GF-D8 (cell line): ENCODE measurements at regions not wholly inside any gene's neighbourhood (a gene's known extent, or its start where the extent isn't known, plus 50 kb on each side); places are given as distances from the start of the nearest gene placed in this dataset.
"Not testable (repeated sequence)": the region's sequence is repeated elsewhere in the genome, so short reads cannot be mapped to it uniquely, and the experiment has no call there.

Experiments used
- DNase-seq: peaks from one replicate; lab custom pipeline; 2025; lab: John Stamatoyannopoulos, UW

DNA sequence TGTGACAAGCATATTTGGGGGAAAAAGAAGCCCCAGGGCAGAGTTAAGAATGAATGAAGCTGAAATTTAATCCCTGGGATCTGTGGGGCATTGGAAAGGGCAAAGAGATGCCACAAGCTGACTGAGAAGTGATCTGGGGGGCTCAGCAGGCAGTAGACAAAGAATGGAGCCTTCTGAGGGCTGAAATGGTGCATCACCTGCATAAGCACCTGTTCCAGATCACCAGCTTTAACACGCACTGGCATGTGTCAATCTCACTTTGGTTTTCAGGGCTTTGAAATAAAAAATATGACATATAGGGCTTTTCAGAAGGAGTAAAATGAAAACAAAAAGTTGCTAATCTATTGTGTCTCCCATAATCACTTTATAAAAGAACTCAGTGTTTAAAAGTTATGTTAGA is 210.8 kb upstream of the ARHGEF26 start:
- no peak for DNase-seq

DNA sequence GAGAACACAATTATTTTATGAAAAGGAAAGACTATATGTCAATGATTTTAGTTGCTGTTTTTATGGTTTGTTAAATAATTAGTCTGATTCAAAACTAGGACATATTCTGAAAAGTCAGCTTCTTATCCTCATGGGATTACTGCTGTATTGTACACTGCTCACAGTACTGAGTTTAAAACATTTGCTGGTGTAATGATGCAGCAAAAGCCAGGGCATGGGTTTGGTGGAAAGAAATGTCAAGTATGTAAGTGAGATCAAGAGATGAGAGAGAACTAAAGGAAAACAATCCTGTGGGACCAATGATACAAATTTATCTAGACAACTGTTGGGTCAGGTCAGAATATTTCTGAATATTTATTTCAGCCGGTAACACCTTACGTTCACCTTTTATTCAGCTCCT is 210.1 kb upstream of the ARHGEF26 start:
- no peak for DNase-seq

DNA sequence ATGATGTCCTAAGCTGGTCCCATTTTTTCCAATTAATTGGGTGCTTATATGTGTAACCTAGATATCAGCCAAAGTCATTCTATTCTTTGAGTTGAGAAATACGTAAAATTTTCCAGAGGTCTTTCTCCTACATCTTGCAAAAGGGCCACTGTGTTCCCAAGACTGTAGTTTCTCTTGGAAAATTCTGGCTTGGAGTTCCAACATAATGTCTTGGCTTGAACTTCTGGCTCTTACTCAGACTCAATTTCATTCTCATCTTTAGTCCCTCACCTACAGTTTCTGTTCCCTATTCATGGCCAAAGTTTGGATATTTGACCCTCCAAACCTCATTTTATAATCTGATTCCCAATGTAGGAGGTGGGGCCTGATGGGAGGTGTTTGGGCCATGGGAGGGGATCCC is 201.4 kb upstream of the ARHGEF26 start:
- DNase-seq = no peak

DNA sequence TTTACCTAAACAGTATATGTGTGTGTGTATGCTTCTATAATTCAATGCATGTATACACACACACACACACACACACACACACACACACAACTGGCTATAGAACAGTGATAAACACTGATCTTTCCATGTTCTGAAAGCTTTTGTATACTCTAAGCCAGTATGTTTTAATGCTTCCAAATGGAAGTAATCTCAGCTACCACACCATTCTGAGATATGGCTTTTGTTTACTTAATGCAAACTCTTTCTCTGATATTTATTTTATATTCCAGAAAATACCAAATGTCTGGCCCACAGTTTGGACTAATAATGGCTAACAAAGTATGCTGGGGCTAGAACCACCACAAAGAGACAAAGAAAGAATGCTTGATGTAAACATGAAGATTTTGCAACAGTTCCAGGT is 199.4 kb upstream of the ARHGEF26 start:
- DNase-seq = no peak

DNA sequence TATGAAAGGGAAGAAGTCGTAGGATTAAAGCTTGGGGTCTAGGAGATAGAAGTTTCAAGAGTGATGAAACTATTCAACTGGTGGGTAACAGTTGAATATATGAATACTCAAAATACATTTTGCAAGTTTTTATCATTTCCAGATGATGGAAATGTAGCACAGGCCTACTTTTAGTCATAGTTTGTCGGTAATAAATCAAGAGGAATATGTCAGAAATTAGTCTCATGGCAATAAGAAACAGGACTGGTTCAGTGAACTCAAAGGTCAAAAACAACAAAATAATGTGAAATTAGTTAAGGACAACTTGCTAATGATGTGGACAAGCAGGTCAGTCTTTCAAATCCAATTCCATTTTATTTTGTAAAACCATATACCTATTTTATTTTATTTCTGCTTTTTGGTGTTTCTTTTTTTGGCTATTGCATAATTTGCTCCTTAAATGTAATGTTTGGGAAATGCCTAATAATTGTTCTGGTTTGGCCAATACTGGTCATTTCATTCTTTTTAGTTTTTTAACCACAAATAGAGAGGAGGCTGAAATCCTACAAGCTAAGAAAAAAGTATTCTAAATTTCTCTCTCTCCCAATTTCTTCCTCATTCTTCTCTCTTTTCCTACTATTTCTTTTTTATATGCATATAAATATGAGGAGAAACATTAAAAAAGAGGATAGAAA is 195.2 kb upstream of the ARHGEF26 start:
- no peak for DNase-seq

DNA sequence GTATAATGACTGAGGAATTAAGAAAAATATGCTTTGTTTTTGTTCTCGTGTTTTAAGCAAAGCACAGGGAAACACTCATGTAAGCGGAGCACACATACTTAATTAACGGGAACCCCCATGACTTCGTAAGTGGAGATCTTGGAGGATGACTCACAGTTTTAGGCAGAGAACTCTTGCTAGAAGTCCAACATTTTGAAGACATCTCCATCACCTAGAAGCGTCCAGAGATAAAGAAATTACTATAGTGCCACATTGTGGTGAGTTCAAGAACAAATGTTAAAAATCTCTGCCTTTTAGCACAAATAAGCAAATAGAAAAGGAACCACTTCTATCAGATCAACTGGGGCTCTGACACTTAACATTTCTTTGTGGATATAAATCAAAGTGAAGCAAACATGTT is 194.1 kb upstream of the ARHGEF26 start:
- no peak for DNase-seq

DNA sequence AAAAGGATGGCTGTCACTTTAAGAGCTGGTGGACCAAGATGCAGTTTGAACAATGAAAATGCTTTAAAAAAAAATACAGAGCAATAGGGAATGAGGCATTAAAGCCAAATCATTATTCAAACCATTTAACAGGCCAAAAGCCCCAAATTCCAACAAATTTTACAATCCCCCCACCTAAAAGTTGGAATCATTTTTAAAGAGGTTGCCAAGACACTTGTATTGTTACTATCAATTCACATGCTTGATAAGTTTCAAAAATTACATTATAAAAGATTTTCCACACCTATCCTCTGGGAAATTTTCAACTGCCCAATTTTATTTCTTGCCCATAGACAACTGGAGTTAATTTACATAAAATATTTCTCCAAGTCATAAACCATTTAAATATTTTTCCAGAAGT is 192.3 kb upstream of the ARHGEF26 start:
- no peak for DNase-seq

DNA sequence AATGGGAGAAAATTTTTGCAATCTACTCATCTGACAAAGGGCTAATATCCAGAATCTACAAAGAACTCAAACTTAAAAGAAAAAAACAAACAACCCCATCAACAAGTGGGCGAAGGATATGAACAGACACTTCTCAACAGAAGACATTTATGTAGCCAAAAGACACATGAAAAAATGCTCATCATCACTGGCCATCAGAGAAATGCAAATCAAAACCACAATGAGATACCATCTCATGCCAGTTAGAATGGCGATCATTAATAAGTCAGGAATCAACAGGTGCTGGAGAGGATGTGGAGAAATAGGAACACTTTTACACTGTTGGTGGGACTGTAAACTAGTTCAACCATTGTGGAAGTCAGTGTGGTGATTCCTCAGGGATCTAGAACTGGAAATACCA is 187.7 kb upstream of the ARHGEF26 start:
- not testable (repeated sequence) for DNase-seq

DNA sequence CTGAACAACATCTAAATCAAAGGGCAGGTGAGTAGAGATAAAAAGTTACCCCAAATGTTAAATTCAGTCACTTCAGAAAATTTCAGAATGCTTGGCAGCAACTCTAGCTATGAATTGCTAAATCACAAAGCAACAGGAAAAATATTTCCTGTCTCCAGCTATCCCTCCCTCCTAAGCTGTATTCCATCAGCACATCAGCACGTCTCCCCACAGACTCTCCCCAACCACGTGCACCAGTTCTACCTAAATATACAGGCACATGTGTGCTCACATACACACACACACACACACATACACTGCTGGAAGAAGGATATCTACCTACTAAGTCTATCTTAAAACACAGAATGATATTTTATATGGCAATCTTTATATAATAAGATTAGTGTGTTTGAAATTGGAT is 177.1 kb upstream of the ARHGEF26 start:
- no peak for DNase-seq

DNA sequence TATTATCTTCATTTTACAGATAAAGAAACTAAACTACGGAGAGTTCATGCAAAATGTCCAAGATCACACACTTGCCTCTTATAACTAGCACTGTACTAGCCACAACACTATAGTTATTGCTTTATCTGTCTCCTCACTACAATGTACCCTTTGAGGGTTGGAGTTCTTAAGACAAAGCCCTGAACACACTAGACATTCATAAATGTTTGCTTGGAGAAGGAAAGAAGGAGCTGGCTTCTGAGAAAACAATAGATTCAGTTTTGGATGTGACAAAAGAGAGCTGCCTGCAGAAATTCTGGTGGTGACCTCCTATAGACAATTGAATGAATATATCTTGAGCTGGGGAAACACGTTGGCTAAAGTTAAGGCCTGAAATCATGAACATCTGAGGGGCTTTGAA is 169.9 kb upstream of the ARHGEF26 start:
- no peak for DNase-seq

DNA sequence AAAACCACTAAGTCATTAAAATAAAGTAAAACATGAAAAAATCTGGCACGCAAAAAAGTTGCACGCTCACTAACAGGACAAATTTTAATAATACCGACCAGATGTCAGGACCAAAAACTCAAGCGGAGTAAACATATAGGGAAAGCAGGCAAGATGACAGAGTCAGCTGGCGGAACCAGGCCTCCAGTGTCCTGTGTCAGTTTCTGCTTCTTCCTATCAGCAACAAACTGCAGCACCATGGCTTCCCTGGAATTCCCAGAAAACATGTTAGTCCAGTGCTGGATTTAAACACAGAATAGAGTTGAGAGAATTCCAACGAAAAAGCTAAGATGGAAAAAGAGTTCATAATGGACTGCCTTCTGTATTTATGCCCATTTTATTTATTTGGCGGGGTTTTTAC is 169.1 kb upstream of the ARHGEF26 start:
- no peak for DNase-seq

DNA sequence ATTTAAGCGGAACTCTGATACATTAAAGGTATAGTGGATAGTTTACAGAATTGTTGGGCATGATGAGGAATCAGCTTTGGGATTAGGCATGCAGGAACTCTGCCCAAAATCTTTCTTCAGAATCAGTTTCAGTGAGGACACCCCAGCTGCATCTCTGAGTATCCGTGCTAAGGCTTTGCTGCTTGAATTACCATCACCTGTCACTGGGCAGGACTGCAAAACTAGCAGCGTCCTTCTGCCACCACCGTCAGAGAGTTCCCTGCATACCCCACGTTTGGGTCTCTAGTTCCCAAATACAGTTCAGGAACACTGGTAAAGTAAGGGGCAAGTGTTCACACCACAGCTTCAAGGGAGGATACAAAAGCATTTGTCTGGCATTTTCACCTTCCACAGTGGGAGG is 164.6 kb upstream of the ARHGEF26 start:
- DNase-seq = no peak

DNA sequence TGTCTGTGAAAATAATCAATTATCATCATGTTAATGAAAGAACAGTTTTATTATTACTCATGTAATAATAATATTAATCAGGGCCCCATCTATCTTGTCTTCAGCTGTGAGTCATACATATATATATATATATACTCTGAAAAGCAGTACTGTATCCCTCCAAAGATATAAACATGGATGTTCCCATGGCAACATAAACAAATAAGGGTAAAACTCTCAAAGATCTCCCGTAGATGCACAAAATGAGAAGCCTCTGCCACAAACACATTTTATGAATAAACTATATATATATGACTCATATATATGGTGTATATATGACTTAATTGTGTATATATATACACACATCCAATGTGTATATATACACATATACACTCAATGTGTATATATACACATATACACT is 163.8 kb upstream of the ARHGEF26 start:
- DNase-seq = no peak

DNA sequence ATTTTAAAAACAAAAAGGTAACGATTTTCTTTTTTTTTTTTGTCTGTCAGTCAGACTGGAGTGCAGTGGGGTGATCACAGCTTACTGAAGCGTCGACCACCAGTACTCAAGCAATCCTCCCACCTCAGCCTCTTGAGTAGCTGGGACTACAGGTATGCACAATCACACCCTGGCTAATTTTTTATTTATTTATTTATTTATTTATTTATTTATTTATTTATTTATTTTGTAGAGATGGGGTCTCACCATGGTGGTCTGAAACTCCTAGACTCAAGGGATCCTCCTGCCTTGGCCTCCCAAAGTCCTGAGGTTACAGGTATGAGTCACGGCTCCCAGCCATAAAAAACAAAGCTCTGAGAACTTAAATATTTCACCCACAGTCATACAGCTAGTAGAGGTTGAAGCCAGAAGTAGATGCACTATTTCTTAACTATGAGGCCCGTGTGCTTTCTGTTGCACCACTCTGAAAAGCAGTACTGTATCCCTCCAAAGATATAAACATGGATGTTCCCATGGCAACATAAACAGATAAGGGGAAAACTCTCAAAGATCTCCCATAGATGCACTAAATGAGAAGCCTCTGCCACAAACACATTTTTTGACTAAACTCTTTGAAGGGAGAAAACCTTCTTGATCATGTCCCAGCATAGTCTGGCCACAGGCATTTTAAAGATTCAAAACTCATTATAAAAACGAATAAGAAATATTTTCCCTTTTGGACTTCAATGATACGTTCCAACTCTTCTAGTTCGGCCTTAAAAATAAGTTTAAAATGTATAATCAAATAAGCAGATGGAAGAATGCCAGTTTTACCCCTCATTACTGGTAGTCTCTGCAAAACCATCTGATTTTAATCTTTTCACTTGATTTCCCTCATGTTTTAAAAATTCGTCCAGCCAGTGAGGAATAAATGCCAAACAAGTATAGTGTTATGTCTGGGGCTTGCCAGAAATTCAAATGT is 162.3 kb upstream of the ARHGEF26 start:
- no peak for DNase-seq

DNA sequence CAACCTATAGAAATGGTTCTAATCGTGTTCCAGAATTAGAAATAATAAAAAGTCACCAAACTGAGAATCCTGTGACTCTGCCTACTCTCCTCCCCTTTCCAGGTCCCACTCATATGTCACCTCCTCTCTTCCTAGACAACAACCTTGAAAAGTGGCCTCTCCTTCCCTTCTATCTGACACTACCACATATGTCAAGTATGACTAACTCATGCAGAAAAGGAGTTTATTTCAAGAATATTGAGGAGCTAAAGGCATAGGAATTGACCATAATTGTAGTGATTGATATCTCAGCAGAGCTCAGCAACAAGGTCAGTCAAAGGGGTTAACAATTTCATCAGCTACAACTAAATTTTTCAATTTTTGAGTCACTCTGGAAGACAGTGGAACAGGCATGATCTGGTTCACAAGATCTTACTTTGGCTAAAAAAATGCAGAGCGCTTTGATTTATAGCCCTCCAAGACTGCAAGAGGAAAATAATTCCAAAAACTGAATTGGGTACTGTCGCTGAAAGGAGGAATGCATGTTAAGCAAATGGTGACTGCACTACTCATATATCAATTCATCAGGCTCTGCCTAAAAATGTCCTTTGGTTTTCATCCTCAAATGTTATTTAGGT is 160.6 kb upstream of the ARHGEF26 start:
- DNase-seq = no peak

DNA sequence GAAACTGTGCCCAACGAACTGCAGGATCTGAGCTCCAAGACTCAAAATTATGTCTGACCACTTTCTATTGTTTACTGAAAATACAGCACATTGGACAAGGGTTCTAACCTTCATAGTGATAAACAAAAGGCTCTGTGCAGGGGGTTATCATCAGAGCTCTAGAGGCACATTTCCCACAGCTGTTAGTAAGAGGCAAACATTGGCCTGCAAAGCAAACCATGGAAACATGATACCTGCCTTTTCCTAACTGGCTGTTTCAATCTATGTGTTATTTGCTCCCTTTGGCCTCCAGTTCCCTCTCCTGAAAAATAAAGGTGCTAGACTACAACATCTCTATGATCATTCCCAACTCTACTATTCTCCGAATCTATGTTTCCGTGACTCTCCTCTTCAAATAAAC is 159.7 kb upstream of the ARHGEF26 start:
- DNase-seq = no peak

DNA sequence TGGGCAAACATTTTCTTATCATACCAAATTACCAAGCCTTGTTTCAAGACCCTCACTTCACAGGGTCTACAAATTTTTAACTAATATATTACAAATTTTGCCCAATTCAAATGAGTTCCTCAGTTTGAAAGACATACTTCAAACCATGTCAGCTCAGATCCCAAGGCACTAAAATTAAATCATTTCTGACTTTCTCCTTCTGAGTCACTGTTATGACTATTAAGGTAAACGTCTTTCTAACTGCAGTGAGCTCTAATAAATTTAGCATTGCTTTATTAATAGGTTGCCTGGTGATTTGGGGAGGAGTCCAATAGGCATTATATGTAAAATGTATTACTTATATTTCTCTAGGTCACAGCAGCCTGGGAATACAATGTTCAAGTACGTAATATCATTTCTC is 158.2 kb upstream of the ARHGEF26 start:
- DNase-seq = no peak

DNA sequence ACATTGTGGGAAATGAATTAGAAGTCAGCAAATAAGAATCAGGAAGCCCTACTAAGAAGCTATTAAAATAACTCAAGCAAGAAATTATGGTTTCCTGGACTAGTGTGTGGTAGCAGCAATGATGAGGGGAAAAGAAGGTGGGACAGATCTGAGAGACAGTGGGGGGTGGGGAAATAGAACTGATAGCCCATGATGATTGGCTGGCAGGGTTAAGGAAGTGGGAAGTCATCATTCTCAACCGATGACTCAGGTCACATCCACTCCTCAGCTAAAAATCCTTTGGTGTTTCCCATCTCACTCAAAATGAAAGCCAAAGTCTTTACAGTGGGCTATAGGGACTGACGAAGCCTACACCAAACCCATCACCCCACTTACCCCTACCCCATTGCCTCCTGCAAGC is 153.9 kb upstream of the ARHGEF26 start:
- no peak for DNase-seq

DNA sequence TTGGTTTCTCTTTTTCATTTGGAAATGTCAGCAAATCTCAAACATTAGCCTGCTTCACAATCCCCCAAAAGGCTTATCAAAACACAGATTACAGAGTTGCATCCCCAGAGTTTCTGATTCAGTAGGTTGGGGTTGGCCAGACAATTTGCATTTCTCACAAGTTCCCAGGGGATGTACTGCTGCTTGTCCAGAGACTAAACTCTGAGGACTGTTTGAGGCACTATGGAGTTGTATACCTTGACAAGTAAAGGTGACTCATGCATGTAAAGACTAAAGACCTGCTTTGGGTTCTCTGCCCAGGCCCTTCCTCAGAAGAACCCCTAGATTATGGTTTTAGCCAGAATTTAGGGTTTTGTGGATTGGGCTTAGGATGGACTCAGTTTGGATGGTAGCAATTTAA is 151.1 kb upstream of the ARHGEF26 start:
- no peak for DNase-seq

DNA sequence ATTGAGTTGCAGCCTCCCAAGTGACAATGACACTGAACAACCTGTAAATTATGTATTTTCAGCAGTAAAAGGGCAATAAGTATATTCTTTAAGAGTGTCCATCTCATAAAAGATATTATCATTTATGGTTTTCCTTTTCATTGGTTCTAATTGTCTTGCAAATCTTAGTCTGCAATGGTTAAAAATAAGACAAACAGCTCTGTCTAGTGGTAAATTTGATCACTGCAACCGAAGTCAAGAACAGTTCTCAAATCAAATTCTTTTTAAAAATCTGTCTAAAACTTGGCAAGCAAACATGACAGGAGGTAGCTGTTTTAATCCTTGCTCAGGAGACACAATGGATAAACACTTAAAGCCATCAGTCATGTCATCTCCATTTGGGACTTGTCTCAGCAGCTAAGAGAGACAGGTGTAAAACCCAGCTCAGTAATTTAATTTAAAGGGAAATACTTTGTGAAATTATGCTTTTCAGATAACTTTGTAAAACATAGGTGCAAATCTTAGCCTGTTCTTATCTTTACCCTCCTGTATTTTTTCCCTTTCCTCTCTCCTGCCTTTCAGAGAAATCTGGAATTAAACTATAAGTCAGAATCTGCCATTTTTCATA is 150.3 kb upstream of the ARHGEF26 start:
- no peak for DNase-seq

DNA sequence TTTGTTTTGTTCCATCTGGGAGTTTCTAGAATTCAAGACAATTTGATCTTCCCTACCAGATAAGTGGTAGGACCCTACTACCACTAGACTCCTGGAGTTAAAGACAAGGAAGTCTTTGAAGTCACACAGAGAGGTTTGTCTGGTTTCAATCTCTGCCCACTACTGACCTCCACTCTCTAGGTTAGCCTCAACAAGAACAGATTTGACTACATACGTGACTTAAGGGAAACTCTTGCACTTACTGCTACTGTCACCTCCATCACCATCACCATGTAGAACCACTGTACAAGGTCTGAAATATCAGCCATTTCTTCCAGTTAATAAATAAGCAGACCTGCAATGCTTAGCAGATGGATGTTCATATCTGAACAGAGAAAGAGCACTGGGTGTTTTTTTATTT is 148.3 kb upstream of the ARHGEF26 start:
- DNase-seq = no peak

DNA sequence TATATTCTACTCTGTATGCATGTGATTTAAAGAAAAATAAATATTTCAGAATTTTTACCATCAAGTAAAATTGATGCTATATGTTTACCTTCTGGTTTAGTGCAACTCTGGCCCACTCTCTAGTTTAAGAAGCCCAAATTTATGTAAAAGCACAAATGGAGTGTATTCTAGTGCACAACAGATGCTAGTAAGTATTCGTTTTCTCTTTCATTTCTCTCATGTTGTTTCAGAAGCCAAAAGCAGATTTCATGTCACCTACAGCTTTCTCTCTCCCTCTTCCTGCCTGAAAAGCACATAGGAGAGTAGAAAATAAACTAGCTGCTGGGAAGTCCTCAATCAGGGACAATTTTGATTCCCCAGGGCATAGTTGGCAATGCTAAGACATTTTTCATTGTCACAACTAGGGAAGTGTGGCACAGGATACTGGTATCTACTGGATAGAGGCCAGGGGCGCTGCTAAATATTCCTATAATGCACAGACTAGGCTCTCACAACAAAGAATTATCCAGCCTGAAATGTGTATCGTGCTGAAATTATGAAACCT is 147.4 kb upstream of the ARHGEF26 start:
- no peak for DNase-seq
